ENCODE measurements at regions not wholly inside any gene's neighbourhood (a gene's known extent, or its start where the extent isn't known, plus 50 kb on each side); places are given as distances from the start of the nearest gene placed in this dataset.

GRCh38 chr1:5473268-5473667 is 519.0 kb downstream of the NPHP4 start:
- TF ChIP-seq CTCF (IDR thresholded peaks at IDR 0.05; ENCODE audit: low read length, missing control alignments): no peak
- no peak overlapping the region for H3K4me3 ChIP-seq (replicated peaks; ENCODE audit: low read depth, low read length)
- DNase-seq (ENCODE audit: low read depth): no peak

GRCh38 chr1:5466487-5466886 is 525.7 kb downstream of the NPHP4 start:
- no peak for DNase-seq (ENCODE audit: low read depth)
- TF ChIP-seq CTCF (IDR thresholded peaks at IDR 0.05; ENCODE audit: low read length, missing control alignments): no peak
- no peak overlapping the region for H3K4me3 ChIP-seq (replicated peaks; ENCODE audit: low read depth, low read length)

- no peak for TF ChIP-seq CTCF (IDR thresholded peaks at IDR 0.05; ENCODE audit: low read length, missing control alignments)
- H3K4me3 ChIP-seq (replicated peaks; ENCODE audit: low read depth, low read length): no peak overlapping the region
- DNase-seq (ENCODE audit: low read depth): no peak
These were observed 526.9 kb downstream of the NPHP4 start for GRCh38 chr1:5465281-5465711.

- no peak for DNase-seq (ENCODE audit: low read depth)
- TF ChIP-seq CTCF (IDR thresholded peaks at IDR 0.05; ENCODE audit: low read length, missing control alignments): no peak
- no peak overlapping the region for H3K4me3 ChIP-seq (replicated peaks; ENCODE audit: low read depth, low read length)
These were observed 527.9 kb downstream of the NPHP4 start for GRCh38 chr1:5464366-5464765.

GRCh38 chr1:5460974-5461373 is 531.3 kb downstream of the NPHP4 start:
- no peak overlapping the region for H3K4me3 ChIP-seq (replicated peaks; ENCODE audit: low read depth, low read length)
- no peak for TF ChIP-seq CTCF (IDR thresholded peaks at IDR 0.05; ENCODE audit: low read length, missing control alignments)
- no peak for DNase-seq (ENCODE audit: low read depth)

- no peak overlapping the region for H3K4me3 ChIP-seq (replicated peaks; ENCODE audit: low read depth, low read length)
- DNase-seq (ENCODE audit: low read depth): no peak
- no peak for TF ChIP-seq CTCF (IDR thresholded peaks at IDR 0.05; ENCODE audit: low read length, missing control alignments)
These were observed 532.2 kb downstream of the NPHP4 start for GRCh38 chr1:5459839-5460610.

GRCh38 chr1:5458248-5458647 is 534.0 kb downstream of the NPHP4 start:
- DNase-seq (ENCODE audit: low read depth): no peak
- TF ChIP-seq CTCF (IDR thresholded peaks at IDR 0.05; ENCODE audit: low read length, missing control alignments): no peak
- no peak overlapping the region for H3K4me3 ChIP-seq (replicated peaks; ENCODE audit: low read depth, low read length)

Measured in fibroblast of pulmonary artery (primary cell).